AG04450 (cell line): ENCODE measurements at regions not wholly inside any gene's neighbourhood (a gene's known extent, or its start where the extent isn't known, plus 50 kb on each side); places are given as distances from the start of the nearest gene placed in this dataset.

Experiments used
- CTCF ChIA-PET: fragments of 300-600, 350-600 bp; formaldehyde crosslinking; extraction: SDS; loops from one replicate; lab custom pipeline; 2022; ENCODE audit warnings: antibody characterized with exemption, inconsistent platforms; lab: Charles Lee
- POLR2A ChIA-PET: fragments of 350-600 bp; formaldehyde crosslinking; extraction: SDS; loops from one replicate; lab custom pipeline; 2021; ENCODE audit warnings: antibody characterized with exemption, inconsistent platforms; lab: Yijun Ruan, JAX
- DNase-seq: peaks from one replicate; pipeline ENCODE4 v3.0.0-alpha.2; 2011; ENCODE audit warnings: low read depth, low spot score
- H3K27ac ChIP-seq: one replicate; pipeline ENCODE4 v1.5.1; 2012; ENCODE audit warnings: low read depth, low read length, control low read depth
- H3K27me3 ChIP-seq: one replicate; pipeline ENCODE4 v1.6.0; 2012; ENCODE audit warnings: low read length; ENCODE audit not compliant: control insufficient read depth, insufficient read depth
- H3K4me3 ChIP-seq: 2 replicates; pipeline ENCODE4 v1.5.1; 2011; ENCODE audit warnings: mild to moderate bottlenecking, low read depth, low read length, control low read depth
- H3K9me3 ChIP-seq: 2 replicates; pipeline ENCODE4 v1.5.1; 2012; ENCODE audit warnings: low read length; ENCODE audit not compliant: control insufficient read depth, insufficient read depth
- CTCF ChIP-seq: IDR thresholded peaks from 2 replicates; pipeline ENCODE4 v1.5.1; 2011; ENCODE audit warnings: low read depth, low read length, control low read depth, inconsistent platforms

- Histone ChIP-seq H3K9me3 (peaks cover 8% of the 10 kb centered on the region), H3K27ac (no peak overlapping the region), H3K27me3 (no peaks in the 10 kb centered on the region), H3K4me3 (no peak overlapping the region)
- TF ChIP-seq CTCF, result no peak
- POLR2A ChIA-PET, result interaction anchor here (0.6 to 0.7 kb wide), 2 partner anchors 8 to 35 kb away, joined by 4 to 9 read pairs; no protein-coding TSS in a partner anchor
- CTCF ChIA-PET, result interaction anchor here (0.6 kb wide), 1 partner anchor 52 kb away, joined by 3 read pairs; no protein-coding TSS in a partner anchor
- DNase-seq, result no peak
These were observed 80.4 kb upstream of the WDR75 start for GRCh38 chr2:189360861-189361260.

- DNase-seq, result no peak
- Histone ChIP-seq H3K27me3 (no peaks in the 10 kb centered on the region), H3K9me3 (peaks cover 7% of the 10 kb centered on the region), H3K4me3 (no peak overlapping the region), H3K27ac (no peak overlapping the region)
- no peak for TF ChIP-seq CTCF
- ChIA-PET CTCF (no interaction called here), POLR2A (no interaction called here)
These were observed 79.0 kb upstream of the WDR75 start for GRCh38 chr2:189362283-189362682.

- Histone ChIP-seq H3K9me3 (no peaks in the 10 kb centered on the region), H3K4me3 (no peak overlapping the region), H3K27me3 (no peaks in the 10 kb centered on the region), H3K27ac (no peak overlapping the region)
- ChIA-PET CTCF (no interaction called here), POLR2A (no interaction called here)
- DNase-seq, result no peak
- TF ChIP-seq CTCF, result no peak
These were observed 77.7 kb upstream of the WDR75 start for GRCh38 chr2:189363559-189363958.

- no peaks in the 10 kb centered on the region for H3K27me3 ChIP-seq
- H3K27ac ChIP-seq, result no peak overlapping the region
- ChIA-PET POLR2A (no interaction called here), CTCF (no interaction called here)
- no peak for TF ChIP-seq CTCF
- H3K4me3 ChIP-seq, result no peak overlapping the region
- no peaks in the 10 kb centered on the region for H3K9me3 ChIP-seq
- DNase-seq, result no peak
These were observed 76.7 kb upstream of the WDR75 start for GRCh38 chr2:189364607-189365006.

GRCh38 chr2:189366349-189366748 is 74.9 kb upstream of the WDR75 start:
- H3K27me3 ChIP-seq, result no peaks in the 10 kb centered on the region
- no peak overlapping the region for H3K4me3 ChIP-seq
- ChIA-PET POLR2A (no interaction called here), CTCF (interaction anchor here (1.3 kb wide), 1 partner anchor 29 kb away, joined by 3 read pairs; no protein-coding TSS in a partner anchor)
- H3K9me3 ChIP-seq, result no peaks in the 10 kb centered on the region
- H3K27ac ChIP-seq, result no peak overlapping the region
- no peak for DNase-seq
- TF ChIP-seq CTCF, result no peak
